ENCODE measurements at regions not wholly inside any gene's neighbourhood (a gene's known extent, or its start where the extent isn't known, plus 50 kb on each side); places are given as distances from the start of the nearest gene placed in this dataset.
"Not testable (repeated sequence)": the region's sequence is repeated elsewhere in the genome, so short reads cannot be mapped to it uniquely, and the experiment has no call there.

GRCh38 chr20:51131811-51132210 lies 108.9 kb upstream of the KCNG1 start:
- no peaks in the 10 kb centered on the region for H3K4me1 ChIP-seq (ENCODE audit: control insufficient read depth, low read depth, low read length)
- no peaks in the 10 kb centered on the region for H3K36me3 ChIP-seq (ENCODE audit: control insufficient read depth, low read depth, low read length)
- H3K27me3 ChIP-seq (ENCODE audit: control insufficient read depth, insufficient read depth, low read length), result no peaks in the 10 kb centered on the region

GRCh38 chr20:51129147-51129776 lies 106.4 kb upstream of the KCNG1 start:
- Histone ChIP-seq H3K27me3 (ENCODE audit: control insufficient read depth, insufficient read depth, low read length) (no peaks in the 10 kb centered on the region), H3K9ac (ENCODE audit: low read length) (no peak overlapping the region), H3K4me1 (ENCODE audit: control insufficient read depth, low read depth, low read length) (no peaks in the 10 kb centered on the region), H3K36me3 (ENCODE audit: control insufficient read depth, low read depth, low read length) (no peaks in the 10 kb centered on the region), H3K27ac (ENCODE audit: low read length) (no peak overlapping the region), H3K9me3 (ENCODE audit: control insufficient read depth, low read depth, low read length) (no peaks in the 10 kb centered on the region), H3K4me3 (ENCODE audit: low read length) (no peak overlapping the region)

More at GRCh38 chr20:51131811-51132210, 108.9 kb upstream of the KCNG1 start:
- Histone ChIP-seq H3K4me3 (ENCODE audit: low read length) (no peak overlapping the region), H3K27ac (ENCODE audit: low read length) (no peak overlapping the region), H3K9me3 (ENCODE audit: control insufficient read depth, low read depth, low read length) (no peaks in the 10 kb centered on the region), H3K9ac (ENCODE audit: low read length) (no peak overlapping the region)

DNA sequence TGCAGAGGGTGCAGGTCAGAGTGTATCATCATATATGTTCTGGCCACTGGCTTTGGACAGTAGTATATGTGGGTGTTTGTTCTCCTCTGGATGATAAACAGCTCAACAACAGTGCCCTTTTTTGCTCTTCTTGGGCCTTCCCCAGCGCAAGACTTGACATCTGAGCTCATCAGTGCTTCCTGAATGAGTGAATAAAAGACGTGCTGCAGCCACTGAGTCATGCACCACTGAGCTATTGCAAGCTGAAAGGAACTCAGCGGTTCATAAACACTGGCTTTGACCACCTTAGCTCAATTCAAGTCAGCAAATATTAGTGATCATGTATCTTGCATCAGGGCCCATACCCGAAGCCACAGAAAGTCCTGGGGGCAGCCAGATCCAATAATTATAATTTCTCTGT lies 105.3 kb upstream of the KCNG1 start:
- H3K9me3 ChIP-seq (ENCODE audit: control insufficient read depth, low read depth, low read length), result no peaks in the 10 kb centered on the region
- H3K9ac ChIP-seq (ENCODE audit: low read length), result no peak overlapping the region
- no peaks in the 10 kb centered on the region for H3K27me3 ChIP-seq (ENCODE audit: control insufficient read depth, insufficient read depth, low read length)
- no peaks in the 10 kb centered on the region for H3K36me3 ChIP-seq (ENCODE audit: control insufficient read depth, low read depth, low read length)
- H3K4me3 ChIP-seq (ENCODE audit: low read length), result no peak overlapping the region
- no peaks in the 10 kb centered on the region for H3K4me1 ChIP-seq (ENCODE audit: control insufficient read depth, low read depth, low read length)
- H3K27ac ChIP-seq (ENCODE audit: low read length), result no peak overlapping the region

DNA sequence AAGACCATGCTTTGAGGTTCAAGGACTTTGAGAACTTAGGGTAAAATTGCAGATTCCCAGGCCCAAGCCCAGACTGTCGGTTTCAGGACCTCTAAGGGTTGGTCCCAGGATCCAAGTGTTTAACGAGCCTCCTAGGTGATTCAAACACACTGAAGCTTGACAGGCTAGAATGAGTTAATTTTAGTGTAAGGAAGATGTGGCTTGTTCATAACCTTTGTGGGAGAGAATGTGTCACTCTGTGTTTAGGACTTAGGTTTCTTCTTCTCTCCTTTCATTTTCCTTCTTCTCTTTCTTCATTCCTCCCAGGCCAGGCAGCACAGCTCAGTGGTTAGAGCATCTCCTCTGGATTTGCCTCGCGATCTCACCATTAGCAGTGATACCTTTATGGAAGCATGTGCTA lies 104.8 kb upstream of the KCNG1 start:
- Histone ChIP-seq H3K4me1 (ENCODE audit: control insufficient read depth, low read depth, low read length) (no peaks in the 10 kb centered on the region), H3K27ac (ENCODE audit: low read length) (no peak overlapping the region), H3K36me3 (ENCODE audit: control insufficient read depth, low read depth, low read length) (no peaks in the 10 kb centered on the region), H3K9me3 (ENCODE audit: control insufficient read depth, low read depth, low read length) (no peaks in the 10 kb centered on the region), H3K27me3 (ENCODE audit: control insufficient read depth, insufficient read depth, low read length) (no peaks in the 10 kb centered on the region), H3K4me3 (ENCODE audit: low read length) (no peak overlapping the region), H3K9ac (ENCODE audit: low read length) (no peak overlapping the region)

DNA sequence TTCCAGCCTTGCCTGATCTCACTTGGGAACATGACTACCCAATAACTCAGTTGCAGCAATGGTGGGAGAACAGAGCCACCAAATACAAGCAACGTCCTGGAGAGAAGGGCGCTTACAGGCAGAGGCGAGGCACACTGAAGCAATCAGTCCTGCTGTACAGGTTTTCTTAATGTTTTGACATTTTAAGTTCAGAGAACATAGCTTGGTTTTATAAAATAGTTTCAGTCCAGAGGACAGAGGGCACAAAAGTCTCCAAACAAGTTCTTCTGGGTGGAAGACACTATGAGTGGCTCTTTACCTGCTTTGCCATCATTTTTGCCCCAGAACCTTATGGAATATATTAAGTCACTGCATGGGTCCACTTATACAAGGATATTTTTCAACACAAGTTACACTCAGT lies 103.4 kb upstream of the KCNG1 start:
- H3K27ac ChIP-seq (ENCODE audit: low read length), result no peak overlapping the region
- H3K36me3 ChIP-seq (ENCODE audit: control insufficient read depth, low read depth, low read length), result no peaks in the 10 kb centered on the region
- H3K9me3 ChIP-seq (ENCODE audit: control insufficient read depth, low read depth, low read length), result no peaks in the 10 kb centered on the region
- no peak overlapping the region for H3K4me3 ChIP-seq (ENCODE audit: low read length)
- peaks cover 12% of the 10 kb centered on the region for H3K4me1 ChIP-seq (ENCODE audit: control insufficient read depth, low read depth, low read length)
- H3K9ac ChIP-seq (ENCODE audit: low read length), result no peak overlapping the region
- no peaks in the 10 kb centered on the region for H3K27me3 ChIP-seq (ENCODE audit: control insufficient read depth, insufficient read depth, low read length)

GRCh38 chr20:51125780-51126179 lies 102.9 kb upstream of the KCNG1 start:
- Histone ChIP-seq H3K9me3 (ENCODE audit: control insufficient read depth, low read depth, low read length) (no peaks in the 10 kb centered on the region), H3K9ac (ENCODE audit: low read length) (no peak overlapping the region), H3K4me3 (ENCODE audit: low read length) (no peak overlapping the region), H3K36me3 (ENCODE audit: control insufficient read depth, low read depth, low read length) (no peaks in the 10 kb centered on the region), H3K4me1 (ENCODE audit: control insufficient read depth, low read depth, low read length) (peaks cover 16% of the 10 kb centered on the region), H3K27me3 (ENCODE audit: control insufficient read depth, insufficient read depth, low read length) (no peaks in the 10 kb centered on the region), H3K27ac (ENCODE audit: low read length) (no peak overlapping the region)

DNA sequence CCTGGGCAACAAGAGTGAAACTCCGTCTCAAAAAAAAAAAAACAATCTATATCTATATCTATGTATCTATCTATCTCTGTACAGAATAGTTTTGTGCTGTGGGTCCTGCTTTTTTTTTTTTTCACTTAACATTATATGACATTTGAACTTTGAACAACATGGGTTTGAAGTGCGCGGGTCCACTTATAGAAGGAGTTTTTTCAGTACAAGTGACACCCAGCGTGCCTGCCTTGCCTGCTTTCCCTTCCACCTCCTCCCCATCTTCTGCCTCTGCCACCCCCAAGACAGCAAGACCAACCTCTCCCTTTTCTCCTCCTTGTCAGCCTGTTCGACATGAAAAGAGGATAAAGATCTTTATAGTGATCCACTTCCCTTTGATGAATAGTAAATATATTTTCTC lies 102.2 kb upstream of the KCNG1 start:
- Histone ChIP-seq H3K27ac (ENCODE audit: low read length) (no peak overlapping the region), H3K9me3 (ENCODE audit: control insufficient read depth, low read depth, low read length) (no peaks in the 10 kb centered on the region), H3K36me3 (ENCODE audit: control insufficient read depth, low read depth, low read length) (no peaks in the 10 kb centered on the region), H3K4me1 (ENCODE audit: control insufficient read depth, low read depth, low read length) (peaks cover 17% of the 10 kb centered on the region), H3K27me3 (ENCODE audit: control insufficient read depth, insufficient read depth, low read length) (no peaks in the 10 kb centered on the region), H3K4me3 (ENCODE audit: low read length) (no peak overlapping the region), H3K9ac (ENCODE audit: low read length) (no peak overlapping the region)

- H3K4me1 ChIP-seq (ENCODE audit: control insufficient read depth, low read depth, low read length), result peaks cover 17% of the 10 kb centered on the region
- H3K9me3 ChIP-seq (ENCODE audit: control insufficient read depth, low read depth, low read length); H3K36me3 ChIP-seq (ENCODE audit: control insufficient read depth, low read depth, low read length); H3K4me3 ChIP-seq (ENCODE audit: low read length); H3K9ac ChIP-seq (ENCODE audit: low read length); H3K27ac ChIP-seq (ENCODE audit: low read length); H3K27me3 ChIP-seq (ENCODE audit: control insufficient read depth, insufficient read depth, low read length): not testable (repeated sequence)
Measured at GRCh38 chr20:51123887-51124286, 101.0 kb upstream of the KCNG1 start.

- H3K4me1 ChIP-seq (ENCODE audit: control insufficient read depth, low read depth, low read length), result peaks cover 17% of the 10 kb centered on the region
- H3K9me3 ChIP-seq (ENCODE audit: control insufficient read depth, low read depth, low read length), result no peaks in the 10 kb centered on the region
- no peaks in the 10 kb centered on the region for H3K27me3 ChIP-seq (ENCODE audit: control insufficient read depth, insufficient read depth, low read length)
- H3K27ac ChIP-seq (ENCODE audit: low read length), result no peak overlapping the region
- H3K9ac ChIP-seq (ENCODE audit: low read length), result no peak overlapping the region
- no peak overlapping the region for H3K4me3 ChIP-seq (ENCODE audit: low read length)
- H3K36me3 ChIP-seq (ENCODE audit: control insufficient read depth, low read depth, low read length), result no peaks in the 10 kb centered on the region
Measured at GRCh38 chr20:51122931-51123658, 100.2 kb upstream of the KCNG1 start.

DNA sequence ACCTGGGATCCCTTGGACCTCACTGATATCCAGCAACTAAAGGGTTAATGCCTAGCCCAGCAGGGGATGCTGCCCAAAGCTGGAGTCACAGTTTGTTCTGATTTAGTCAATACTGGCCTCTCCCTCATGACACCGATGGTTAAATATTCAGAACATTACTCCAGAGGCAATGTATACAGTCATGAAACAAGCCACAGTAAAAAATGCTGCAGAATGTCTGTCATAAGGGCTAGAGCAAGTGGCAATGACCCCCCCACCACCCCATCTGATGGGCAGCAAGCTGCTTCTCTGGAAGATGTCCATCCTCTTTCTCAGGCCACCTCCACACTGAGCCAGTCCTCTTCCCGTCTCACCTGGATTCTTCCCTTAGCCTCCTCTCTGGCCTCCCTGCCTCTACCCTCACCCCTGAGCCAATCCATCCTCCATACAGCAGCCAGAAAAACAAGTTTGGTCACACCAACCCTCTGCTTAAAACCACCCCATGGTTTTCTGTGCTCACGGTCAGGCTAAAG lies 99.0 kb upstream of the KCNG1 start:
- no peak overlapping the region for H3K27ac ChIP-seq (ENCODE audit: low read length)
- no peaks in the 10 kb centered on the region for H3K36me3 ChIP-seq (ENCODE audit: control insufficient read depth, low read depth, low read length)
- no peaks in the 10 kb centered on the region for H3K9me3 ChIP-seq (ENCODE audit: control insufficient read depth, low read depth, low read length)
- peaks cover 17% of the 10 kb centered on the region for H3K4me1 ChIP-seq (ENCODE audit: control insufficient read depth, low read depth, low read length)
- no peak overlapping the region for H3K4me3 ChIP-seq (ENCODE audit: low read length)
- H3K9ac ChIP-seq (ENCODE audit: low read length), result no peak overlapping the region
- no peaks in the 10 kb centered on the region for H3K27me3 ChIP-seq (ENCODE audit: control insufficient read depth, insufficient read depth, low read length)

DNA sequence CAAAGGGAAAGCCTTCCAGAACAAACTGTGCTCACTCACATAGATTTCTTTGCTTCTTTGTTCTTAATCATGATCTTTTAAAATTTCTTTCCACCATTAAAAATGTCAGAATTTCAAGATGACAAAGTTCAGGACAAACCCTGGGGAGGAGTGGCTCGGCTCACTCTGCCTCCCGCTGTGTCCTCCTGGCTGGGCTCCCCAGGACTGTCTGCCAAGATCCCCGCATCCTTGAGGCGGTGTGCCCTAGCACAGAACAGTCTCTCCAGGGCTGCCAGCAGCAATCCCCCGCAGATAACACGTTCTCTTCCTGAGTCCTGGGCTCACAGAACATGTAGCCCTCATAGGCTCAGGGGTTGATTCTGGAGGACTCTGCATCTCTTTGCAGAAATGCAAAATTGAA lies 98.4 kb upstream of the KCNG1 start:
- no peak overlapping the region for H3K9ac ChIP-seq (ENCODE audit: low read length)
- no peaks in the 10 kb centered on the region for H3K27me3 ChIP-seq (ENCODE audit: control insufficient read depth, insufficient read depth, low read length)
- no peaks in the 10 kb centered on the region for H3K36me3 ChIP-seq (ENCODE audit: control insufficient read depth, low read depth, low read length)
- no peaks in the 10 kb centered on the region for H3K9me3 ChIP-seq (ENCODE audit: control insufficient read depth, low read depth, low read length)
- no peak overlapping the region for H3K4me3 ChIP-seq (ENCODE audit: low read length)
- H3K4me1 ChIP-seq (ENCODE audit: control insufficient read depth, low read depth, low read length), result peaks cover 17% of the 10 kb centered on the region
- no peak overlapping the region for H3K27ac ChIP-seq (ENCODE audit: low read length)

DNA sequence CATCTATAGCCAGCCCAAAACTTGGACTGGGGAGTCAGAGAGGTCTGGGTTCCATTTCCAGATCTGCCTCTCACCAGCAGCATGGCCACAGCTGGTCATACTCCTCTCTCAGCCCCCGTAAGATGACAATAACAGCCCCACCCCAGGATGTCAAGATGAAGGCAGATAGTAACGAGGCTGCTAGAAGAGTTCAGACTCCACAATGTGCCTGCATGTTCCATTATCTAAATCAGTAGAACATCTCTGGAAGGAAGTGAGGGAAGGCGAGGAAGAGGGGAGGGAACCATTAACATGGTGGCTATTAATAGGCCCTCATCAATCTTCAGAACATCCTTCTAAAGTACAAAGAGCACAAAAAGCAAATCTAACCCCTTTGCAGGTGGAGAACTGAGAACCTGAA lies 98.0 kb upstream of the KCNG1 start:
- Histone ChIP-seq H3K4me3 (ENCODE audit: low read length) (no peak overlapping the region), H3K4me1 (ENCODE audit: control insufficient read depth, low read depth, low read length) (peaks cover 17% of the 10 kb centered on the region), H3K9ac (ENCODE audit: low read length) (no peak overlapping the region), H3K9me3 (ENCODE audit: control insufficient read depth, low read depth, low read length) (no peaks in the 10 kb centered on the region), H3K36me3 (ENCODE audit: control insufficient read depth, low read depth, low read length) (no peaks in the 10 kb centered on the region), H3K27ac (ENCODE audit: low read length) (no peak overlapping the region), H3K27me3 (ENCODE audit: control insufficient read depth, insufficient read depth, low read length) (no peaks in the 10 kb centered on the region)
